LoVo (cell line): ENCODE measurements at regions not wholly inside any gene's neighbourhood (a gene's known extent, or its start where the extent isn't known, plus 50 kb on each side); places are given as distances from the start of the nearest gene placed in this dataset.
"Not testable (repeated sequence)": the region's sequence is repeated elsewhere in the genome, so short reads cannot be mapped to it uniquely, and the experiment has no call there.

Source experiments
- DNase-seq: peaks from one replicate; pipeline ENCODE4 v3.0.0-alpha.2; 2016; ENCODE audit warnings: low spot score

DNA sequence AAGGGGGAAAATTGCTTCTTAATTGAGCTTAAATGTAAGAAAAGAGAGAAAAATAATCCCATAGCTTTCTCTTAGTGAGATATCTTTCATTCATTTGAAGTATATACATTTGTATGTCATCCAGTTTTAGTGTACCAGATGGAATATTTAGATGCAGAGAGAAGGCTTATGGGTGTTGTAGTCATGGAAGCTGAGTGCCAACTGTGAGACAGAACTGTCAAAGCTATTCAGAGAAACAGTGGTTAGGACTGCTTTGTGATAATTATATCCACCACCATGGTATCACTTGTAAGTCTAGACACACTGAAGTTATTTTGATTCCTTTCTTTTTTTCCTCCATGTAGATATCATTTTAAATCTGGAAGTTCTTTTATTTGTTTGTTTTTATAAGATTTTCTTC, 524.3 kb upstream of the EPHA7 start:
- DNase-seq, result no peak

DNA sequence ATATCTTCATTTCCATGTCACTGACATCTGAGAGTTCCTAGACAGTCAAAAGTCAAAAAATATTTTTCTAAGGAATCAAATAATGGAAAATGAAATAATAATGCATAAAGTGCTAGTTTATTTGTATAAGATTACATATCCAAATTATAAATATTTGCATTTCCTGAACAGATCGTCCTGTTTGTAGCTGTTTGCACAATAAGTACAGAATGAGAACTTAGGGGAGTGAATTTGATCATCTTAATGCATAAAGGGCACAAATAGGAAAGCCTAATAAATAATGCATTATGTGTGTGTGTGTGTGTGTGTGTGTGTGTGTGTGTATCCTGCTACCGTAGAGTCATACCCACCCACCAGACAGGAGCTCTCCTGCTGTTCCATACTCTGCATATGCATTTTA, 521.0 kb upstream of the EPHA7 start:
- DNase-seq, result no peak

DNA sequence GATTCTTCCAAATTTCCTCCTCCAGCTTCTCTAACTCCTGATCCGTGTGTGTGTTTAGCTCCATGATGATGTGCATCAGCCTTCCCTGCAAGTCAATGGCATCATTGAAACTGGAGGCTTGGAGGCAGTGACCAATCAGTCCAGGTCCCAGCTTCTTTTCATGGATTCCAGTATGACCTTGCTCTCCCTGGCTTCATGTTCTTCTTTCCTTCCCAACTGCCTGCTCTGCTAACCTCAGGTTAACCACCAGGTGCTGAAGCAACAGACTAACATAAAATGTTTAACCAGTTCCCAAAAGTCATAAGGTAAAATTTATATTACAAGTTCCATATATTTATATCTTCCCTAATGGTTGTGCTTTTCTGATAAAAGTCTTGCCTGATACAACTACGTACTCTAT, 512.8 kb upstream of the EPHA7 start:
- no peak for DNase-seq

DNA sequence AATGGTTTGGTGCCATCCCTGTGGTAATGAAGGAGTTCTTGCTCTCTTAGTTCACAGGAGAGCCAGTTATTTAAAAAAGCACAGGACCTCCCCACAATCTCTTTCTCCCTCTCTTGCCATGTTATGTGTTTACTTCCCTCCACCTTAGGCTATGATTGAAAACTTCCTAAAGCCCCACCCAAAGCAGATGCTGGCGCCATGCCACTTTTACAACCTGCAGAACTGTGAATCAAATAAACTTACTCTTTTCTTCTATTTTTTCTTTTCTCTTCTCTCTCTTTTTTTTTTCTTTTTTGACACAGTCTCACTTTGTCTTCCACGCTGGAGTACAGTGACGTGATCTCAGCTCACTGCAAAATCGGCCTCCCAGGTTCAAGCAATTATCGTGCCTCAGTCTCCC, 508.4 kb upstream of the EPHA7 start:
- DNase-seq, result no peak

DNA sequence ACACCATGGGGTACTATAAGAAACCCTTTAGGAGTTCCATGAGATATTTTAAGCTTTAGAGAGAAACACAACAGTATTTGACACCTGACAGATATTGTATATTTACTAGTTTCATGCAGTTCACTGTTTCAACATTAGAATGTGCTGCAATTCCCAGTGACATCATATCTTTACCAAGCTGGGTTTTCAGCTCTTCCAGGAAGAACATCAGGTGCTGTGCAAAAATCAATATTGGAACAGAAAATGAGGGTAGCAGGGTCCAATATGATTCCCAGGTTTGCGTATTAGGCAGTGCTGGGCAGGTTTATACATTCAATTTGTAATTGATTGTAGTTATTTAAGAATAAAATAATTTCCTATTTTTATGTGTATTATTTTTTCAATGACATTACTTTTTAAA, 500.0 kb upstream of the EPHA7 start:
- no peak for DNase-seq

DNA sequence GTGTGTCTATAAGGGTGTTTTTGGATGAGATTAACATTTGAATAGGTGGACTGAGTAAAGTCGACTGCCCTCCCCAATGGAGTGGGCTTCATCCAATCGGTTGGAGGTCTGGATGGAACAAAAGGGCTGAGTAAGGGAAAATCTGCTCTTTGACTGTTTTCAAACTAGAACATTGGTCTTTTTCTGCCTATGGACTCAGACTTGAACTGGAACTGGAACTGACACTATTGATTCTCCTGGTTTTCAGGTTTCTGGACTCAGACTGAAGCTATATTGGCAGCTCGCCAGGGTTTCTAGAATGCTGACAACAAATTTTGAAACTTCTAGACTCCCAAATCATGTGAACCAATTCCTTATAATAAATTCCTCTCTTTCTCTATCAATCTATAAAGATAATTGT, 498.9 kb upstream of the EPHA7 start:
- DNase-seq, result no peak

DNA sequence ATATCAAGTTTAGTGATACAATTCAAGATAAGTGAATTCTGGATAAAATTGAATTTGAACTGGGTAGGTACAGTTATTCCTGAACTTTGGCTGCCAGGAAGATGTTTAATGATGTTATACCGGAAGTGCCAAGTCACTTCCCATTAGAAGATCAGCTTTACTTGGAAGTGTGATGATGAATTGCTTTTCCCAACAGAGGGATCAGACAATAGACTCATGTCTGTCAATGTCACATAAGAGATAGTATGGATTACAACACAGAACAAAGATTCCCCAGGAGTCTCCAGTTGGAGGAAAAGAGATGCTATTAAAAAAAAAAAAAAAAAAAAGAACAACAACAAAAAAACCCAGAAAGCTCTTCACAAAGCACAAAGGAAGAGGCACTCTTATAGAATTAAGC, 497.9 kb upstream of the EPHA7 start:
- no peak for DNase-seq

DNA sequence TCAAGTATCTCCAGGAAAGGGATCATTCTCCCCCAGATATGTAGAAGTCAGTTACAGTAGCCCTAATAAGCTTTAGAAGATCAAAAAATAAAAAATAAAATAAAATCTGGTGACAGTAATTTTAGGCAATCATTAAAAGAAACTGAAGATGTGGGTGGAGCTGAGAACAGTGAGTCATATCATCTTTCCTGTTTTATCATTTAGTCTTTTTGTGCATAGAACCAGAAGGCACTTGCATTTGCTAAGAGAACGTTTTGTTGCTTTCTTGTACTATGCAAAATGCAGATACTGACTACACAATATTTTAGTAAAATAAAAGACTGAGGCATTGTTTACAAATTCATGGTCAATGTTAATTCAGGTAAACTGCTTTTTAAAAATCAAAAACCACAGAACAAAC, 497.4 kb upstream of the EPHA7 start:
- DNase-seq, result no peak

DNA sequence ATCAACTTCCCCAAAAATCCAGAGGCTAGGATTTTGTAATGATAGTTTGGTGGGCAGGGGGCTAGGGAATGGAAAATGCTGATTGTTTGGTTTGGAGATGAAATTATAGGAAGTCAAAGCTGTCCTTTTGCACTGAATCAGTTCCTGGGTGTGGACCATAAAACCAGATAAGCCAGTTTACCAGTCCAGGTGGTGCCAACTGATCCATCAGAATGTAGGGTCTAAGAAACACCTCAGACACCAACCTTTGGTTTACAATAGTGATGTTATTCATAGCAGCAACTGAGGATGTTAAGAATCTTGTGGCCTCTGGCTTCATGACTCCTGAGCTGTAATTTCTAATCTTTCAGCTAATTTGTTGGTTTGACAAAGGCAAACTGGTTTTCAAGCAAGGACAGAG, 496.6 kb upstream of the EPHA7 start:
- peak; percentile 15 for DNase-seq

DNA sequence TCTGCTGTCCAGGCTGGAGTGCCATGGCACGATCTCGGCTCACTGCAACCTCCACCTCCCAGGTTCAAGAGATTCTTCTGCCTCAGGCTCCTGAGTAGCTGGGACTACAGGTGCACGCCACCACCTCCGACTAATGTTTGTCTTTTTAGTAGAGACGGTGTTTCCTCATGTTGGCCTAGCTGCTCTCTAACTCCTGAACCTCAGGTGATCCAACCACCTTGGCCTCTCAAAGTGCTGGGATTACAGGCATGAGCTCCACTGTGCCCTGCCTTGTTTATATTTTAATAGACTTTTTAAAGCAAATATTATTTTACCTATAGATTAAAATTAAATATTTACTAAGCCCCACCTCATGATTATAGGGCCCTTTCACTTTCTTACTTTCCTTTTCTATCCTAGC, 483.2 kb upstream of the EPHA7 start:
- DNase-seq, result no peak

DNA sequence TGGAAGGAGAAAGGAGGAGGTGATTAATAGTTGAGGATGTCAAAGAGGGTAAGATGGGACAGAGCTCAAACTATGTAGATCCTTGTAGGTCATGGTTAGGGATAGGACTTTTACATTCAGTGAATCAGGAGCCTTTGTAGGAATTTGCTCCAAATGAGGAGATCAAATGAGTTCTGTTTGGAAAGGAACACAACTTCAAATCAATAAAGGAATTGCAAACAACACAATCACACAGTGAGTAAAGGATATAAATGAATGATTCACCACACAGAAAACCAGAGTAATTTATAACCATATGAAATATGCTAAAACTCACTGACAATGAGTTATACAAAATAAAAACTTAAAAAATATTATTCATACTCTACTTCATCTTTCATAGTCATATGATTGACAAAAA, 480.8 kb upstream of the EPHA7 start:
- no peak for DNase-seq

DNA sequence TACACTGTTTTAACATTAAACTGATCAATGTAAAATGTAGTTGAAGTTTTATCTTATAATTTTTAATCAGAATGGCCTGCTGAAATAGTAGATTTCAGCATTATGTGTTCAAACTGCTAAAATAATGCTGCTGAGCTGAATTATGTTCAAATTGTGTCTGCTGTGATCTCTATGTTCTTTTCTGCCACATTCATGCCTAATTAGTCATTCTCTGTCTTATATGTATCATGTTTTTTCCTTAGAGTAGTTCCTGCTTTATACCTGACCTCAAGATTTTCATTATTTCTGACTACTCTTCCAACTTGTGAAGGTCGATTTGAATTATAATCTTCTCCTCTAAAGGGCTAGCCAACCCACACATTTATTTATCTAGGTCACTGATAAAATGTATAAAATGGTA, 476.7 kb upstream of the EPHA7 start:
- DNase-seq, result no peak

DNA sequence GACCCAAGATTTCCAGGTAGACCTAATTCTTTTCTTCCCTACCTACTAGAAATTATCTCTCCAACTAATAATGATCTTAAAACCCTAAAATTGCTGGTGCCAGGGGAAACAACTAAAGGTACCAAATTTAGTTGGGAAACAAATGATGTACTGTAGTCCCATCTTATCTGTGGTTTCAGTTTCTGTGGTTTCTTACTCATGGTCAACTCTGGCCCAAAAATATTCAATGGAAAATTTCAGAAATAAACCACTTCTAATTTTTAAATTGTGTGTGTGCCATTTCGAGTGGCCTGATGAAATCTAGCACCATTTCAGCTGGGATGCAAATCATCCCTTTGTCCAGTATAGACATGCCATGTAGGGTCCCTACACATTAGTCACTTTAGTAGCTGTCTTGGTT, 475.2 kb upstream of the EPHA7 start:
- no peak for DNase-seq

DNA sequence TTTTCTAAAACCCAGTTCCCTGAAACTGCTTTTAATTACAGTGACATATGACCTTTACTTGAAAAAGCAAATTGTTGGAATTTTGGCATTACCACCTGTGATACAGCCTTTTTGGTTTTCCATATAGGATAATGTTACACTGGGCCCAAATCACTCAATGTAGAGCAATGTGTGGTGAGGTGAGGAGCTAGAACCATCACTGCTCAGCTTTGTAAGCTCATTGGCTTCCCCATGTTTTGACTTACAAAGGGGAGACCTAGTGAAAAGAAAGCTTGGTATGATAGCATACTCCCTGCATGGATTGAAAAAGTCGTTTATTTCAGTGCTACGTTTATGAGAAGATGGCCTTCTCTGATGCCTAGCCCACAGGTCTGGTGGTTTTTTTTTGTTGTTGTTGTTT, 470.4 kb upstream of the EPHA7 start:
- no peak for DNase-seq

DNA sequence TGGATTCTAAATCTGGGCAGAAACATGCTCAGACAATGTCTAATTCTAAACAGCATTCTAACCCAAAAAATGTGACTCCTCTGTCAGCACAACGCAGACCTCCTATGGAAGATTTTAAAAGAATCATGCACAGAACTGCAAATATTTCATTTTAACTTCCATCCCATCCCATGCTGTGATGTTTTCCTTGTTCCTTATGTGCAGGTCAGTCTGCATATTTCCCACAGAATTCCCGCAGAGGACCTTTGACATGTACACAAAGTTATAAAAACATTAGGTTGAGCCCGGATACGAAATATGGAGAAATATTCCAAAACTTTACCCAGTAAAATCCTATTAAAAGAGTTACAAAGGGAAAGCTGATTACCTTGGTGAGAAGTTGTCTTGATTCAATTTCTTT, 467.1 kb upstream of the EPHA7 start:
- no peak for DNase-seq

DNA sequence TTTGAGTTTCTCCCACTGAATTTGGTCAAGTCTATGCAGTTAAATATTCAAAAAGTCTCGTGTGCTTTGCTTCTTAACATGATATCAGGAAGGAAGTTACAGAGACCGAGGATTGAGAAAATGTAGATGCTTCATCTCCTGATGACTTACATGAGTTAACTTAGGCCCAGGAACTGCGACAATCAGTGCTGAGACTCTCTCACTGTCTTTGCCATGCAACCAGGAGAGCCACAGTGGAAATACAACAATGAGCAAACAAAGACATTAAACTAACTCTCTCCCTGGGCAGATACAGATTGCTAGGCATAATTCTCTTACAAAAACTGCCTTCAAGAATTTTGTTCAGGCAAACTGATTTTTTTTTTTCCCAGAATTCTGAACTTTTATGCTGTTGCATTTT, 440.6 kb upstream of the EPHA7 start:
- no peak for DNase-seq

DNA sequence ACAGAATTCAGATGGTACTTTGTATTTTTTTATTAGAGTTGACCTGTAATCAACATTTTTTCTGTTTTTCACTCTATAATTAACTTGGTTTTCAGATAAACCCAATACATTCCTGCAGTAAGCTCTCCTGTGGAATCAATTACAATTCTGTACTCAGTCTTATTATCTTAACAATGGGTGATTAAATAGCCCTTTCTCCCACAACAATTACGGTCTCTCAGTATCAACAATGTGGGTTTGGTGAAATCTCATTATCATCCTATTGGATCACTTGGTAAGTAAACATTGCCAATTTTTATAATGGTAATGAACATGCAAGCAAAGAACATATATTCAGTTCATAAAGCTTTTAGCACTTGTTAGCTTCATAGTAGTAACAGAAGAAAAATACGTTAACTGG, 438.9 kb upstream of the EPHA7 start:
- DNase-seq, result no peak

DNA sequence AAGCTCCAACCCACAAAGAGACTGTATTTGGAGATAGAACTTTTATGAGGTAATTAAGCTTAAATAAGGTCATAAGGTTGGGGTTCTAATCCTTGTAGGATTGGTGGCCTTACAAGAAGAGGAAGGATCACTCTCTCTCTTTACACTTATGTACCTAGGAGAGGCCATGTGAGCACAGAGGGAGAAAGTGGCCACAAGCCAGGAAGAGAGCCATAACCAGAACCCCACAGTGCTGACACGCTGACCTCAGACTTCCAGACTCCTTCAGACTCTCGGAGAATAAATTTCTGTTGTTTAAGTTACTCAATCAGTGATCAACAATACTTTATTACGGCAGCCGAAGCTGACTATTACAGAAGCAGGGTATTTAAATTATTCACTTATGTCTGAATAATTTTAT, 430.5 kb upstream of the EPHA7 start:
- DNase-seq, result no peak

DNA sequence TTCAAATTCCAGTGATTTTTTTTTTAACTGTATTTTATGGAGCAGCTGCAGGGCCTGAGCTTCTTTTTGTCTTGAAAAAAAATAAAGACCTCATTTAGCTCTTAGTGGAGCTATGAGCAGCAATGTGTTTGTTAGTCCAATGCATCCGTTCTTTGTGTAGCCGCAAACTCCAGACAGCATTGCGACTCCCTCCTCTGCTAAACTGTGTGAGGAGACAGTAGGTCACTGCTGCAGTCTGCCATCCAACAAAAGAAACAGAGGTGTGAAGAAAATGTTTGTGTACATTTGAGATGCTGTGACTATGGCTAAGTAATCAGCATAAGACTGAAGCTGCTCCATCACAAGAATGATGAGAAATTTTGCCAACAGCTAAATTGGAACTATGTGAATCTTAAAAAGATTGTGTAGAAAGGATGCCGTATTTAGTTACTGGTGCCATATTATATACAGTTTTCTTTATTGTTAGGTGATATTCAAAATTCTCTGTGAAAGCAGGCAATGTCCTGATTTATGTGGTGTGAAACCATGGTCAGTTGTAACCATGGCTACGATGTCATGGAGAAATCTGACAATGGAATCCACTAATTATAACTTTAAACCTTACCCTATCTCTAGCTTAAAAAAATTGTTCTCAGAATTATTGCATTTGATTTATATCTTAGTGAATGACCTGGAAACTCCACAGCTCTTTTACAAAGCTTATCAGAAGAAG, 428.8 kb upstream of the EPHA7 start:
- DNase-seq, result no peak

DNA sequence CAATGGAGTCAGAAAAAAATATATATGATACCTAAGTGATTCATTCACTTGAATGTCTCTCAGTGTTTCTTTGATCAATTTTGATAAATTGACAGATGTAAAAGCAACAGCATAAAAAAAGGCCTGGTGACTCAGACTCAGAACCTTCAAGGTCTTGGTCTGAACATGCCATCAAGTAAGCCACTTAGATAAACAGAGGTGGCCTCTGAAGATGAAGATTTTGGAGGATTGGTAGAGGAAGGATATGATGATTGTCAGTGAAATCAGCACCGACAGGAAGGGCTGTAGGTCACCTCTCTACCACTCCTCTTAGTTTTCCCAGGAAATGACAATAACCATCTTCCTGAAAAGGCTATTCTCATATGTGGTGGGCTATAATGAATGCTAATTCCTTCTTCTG, 422.8 kb upstream of the EPHA7 start:
- DNase-seq, result no peak

DNA sequence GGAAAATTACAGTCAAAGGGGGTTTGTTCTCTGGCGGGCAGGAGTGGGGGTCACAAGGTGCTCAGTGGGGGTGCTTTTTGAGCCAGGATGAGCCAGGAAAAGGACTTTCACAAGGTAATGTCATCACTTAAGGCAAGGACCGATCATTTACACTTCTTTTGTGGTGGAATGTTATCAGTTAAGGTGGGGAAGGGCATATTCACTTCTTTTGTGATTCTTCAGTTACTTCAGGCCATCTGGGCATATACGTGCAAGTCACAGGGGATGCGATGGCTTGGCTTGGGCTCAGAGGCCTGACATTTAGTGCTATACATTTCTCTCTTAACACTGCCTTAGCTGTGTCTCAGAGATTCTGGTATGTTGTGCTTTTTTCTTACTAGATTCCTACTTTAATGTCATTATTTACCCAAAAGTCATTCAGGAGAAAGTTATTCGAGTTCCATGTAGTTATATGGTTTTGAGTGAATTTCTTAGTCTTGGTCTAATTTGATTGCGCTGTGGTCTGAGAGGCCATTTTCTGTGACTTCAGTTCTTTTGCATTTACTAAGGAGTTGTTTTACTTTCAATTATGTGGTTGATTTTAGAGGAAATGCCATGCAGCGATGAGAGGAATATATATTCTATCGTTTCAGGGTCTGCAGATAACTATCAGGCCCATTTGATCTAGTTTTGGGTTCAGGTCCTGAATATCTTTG, 416.2 kb upstream of the EPHA7 start:
- not testable (repeated sequence) for DNase-seq

DNA sequence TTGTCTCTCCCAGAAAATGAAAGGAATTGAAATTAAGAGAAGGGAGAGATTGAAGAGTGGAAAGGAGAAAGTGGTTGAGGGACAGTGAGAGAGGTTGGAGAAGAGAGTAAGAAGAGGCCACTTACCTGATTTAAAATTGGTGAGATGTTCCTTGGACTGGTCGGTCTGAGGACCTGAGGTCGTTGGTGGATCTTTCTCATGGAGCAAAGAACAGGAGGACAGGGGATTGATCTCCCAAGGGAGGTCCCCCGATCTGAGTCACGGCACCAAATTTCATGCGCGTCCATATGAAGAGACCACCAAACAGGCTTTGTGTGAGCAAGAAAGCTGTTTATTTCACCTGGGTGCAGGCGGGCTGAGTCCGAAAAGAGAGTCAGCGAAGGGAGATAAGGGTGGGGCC, 415.7 kb upstream of the EPHA7 start:
- not testable (repeated sequence) for DNase-seq

DNA sequence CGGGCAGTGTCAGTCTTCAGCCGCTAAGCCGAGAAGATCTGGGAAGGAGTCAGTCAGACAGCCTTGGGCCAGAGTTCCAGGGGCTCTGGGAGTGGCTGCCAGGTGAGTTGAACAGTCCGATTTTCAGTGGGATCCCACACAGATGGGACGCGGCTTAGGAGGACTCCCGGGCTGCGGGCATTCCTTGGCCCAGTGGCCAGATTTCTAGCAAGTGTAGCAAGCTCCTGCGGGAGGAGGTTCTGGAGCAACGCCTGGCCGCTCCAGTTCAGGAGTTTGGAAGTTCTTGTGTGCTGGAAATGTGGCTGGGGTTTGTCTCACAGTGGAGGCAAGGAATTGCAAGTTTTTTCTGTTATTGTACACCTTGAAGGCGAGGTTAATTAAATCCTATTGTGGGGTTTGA, 414.0 kb upstream of the EPHA7 start:
- not testable (repeated sequence) for DNase-seq

DNA sequence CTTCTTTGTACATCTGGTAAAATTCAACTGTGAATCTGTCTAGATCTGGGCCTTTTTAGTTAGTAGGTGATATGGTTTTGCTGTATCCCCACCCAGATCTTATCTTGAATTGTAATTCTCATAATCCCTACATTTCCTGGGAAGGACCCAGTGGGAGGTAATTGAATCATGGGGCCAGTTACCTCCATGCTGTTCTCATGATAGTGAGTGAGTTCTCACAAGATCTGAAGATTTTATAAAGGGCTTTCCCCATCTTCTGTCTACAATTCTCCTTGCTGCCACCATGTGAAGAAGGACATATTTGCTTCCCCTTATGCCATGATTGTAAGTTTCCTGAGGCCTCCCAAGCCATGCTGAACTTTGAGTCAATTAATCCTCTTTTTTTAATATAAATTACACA, 410.4 kb upstream of the EPHA7 start:
- DNase-seq, result not testable (repeated sequence)
